ENCODE measurements at regions not wholly inside any gene's neighbourhood (a gene's known extent, or its start where the extent isn't known, plus 50 kb on each side); places are given as distances from the start of the nearest gene placed in this dataset.

GRCh38 chr5:18181575-18181974 lies 547.3 kb downstream of the TAF11L14 start:
- BruUV-seq (replicated peaks) = no TSS peak
- ATAC-seq (no peak), FAIRE-seq (no peak), DNase-seq (ENCODE audit: low spot score) (no peak)
- no peak overlapping the region for H3K9ac ChIP-seq (ENCODE audit: insufficient read depth, low read depth, low read length)
- no peak overlapping the region for H3K4me2 ChIP-seq (ENCODE audit: low read depth, low read length)
- no peak overlapping the region for H2AFZ ChIP-seq (ENCODE audit: low read length)
- ChIA-PET POLR2A (no interaction called here), CTCF (ENCODE audit: low intra/inter-chr PET ratio, low total read pairs) (no interaction called here)
- WGBS (ENCODE audit: low lambda C conversion rate) = 0% methylated on average over 1 of the region's 1 CpG
- H3K79me2 ChIP-seq (ENCODE audit: insufficient read depth, low read length) = no peaks in the 10 kb centered on the region
- no peaks in the 10 kb centered on the region for H4K20me1 ChIP-seq (ENCODE audit: insufficient read depth, low read length)
- peaks cover 79% of the 10 kb centered on the region for H3K9me3 ChIP-seq (ENCODE audit: low read length)
- intact Hi-C loops (cut with micrococcal nuclease; ENCODE audit: unreplicated experiment) = no loop called here
- H3K4me1 ChIP-seq (ENCODE audit: insufficient read depth, low read length) = no peaks in the 10 kb centered on the region
- no peaks in the 10 kb centered on the region for H3K27me3 ChIP-seq (ENCODE audit: control insufficient read depth in 1 of 2, insufficient read depth in 2 of 2, low read length in 2 of 2)
- in situ Hi-C loops (cut with HindIII; ENCODE audit: extremely low pct_ligation_motif_present, low pct_unique_long_range_greater_than_20kb) = no loop called here
- H3K4me3 ChIP-seq (replicated peaks in 1 of 3; ENCODE audit: insufficient read depth in 1 of 3, low read depth in 2 of 3, low read length in 3 of 3) = no peak overlapping the region
- H3K36me3 ChIP-seq (replicated peaks in 1 of 2; ENCODE audit: control insufficient read depth in 1 of 2, insufficient read depth in 2 of 2, low read length in 2 of 2) = no peaks in the 10 kb centered on the region
- no peak overlapping the region for H3K27ac ChIP-seq (ENCODE audit: extremely low read length, insufficient read depth, low read length)
- TF ChIP-seq IKZF5 (CRISPR knock-in tag; IDR thresholded peaks at IDR 0.05) = no peak
- TF ChIP-seq NCOA1 (CRISPR knock-in tag; IDR thresholded peaks at IDR 0.05) = no peak
- TF ChIP-seq, protein P1, sequence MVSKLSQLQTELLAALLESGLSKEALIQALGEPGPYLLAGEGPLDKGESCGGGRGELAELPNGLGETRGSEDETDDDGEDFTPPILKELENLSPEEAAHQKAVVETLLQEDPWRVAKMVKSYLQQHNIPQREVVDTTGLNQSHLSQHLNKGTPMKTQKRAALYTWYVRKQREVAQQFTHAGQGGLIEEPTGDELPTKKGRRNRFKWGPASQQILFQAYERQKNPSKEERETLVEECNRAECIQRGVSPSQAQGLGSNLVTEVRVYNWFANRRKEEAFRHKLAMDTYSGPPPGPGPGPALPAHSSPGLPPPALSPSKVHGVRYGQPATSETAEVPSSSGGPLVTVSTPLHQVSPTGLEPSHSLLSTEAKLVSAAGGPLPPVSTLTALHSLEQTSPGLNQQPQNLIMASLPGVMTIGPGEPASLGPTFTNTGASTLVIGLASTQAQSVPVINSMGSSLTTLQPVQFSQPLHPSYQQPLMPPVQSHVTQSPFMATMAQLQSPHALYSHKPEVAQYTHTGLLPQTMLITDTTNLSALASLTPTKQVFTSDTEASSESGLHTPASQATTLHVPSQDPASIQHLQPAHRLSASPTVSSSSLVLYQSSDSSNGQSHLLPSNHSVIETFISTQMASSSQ (IDR thresholded peaks at IDR 0.05; ENCODE audit: low read depth) = no peak
- TF ChIP-seq, protein P1 (CRISPR knock-in tag; IDR thresholded peaks at IDR 0.05; ENCODE audit: borderline replicate concordance) = no peak
- no peak for TF ChIP-seq ARHGAP35 (CRISPR knock-in tag; IDR thresholded peaks at IDR 0.05; ENCODE audit: borderline replicate concordance)
- TF ChIP-seq, protein P2, sequence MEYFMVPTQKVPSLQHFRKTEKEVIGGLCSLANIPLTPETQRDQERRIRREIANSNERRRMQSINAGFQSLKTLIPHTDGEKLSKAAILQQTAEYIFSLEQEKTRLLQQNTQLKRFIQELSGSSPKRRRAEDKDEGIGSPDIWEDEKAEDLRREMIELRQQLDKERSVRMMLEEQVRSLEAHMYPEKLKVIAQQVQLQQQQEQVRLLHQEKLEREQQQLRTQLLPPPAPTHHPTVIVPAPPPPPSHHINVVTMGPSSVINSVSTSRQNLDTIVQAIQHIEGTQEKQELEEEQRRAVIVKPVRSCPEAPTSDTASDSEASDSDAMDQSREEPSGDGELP (IDR thresholded peaks at IDR 0.05; ENCODE audit: borderline replicate concordance, low read depth) = no peak
- TF ChIP-seq DDIT3 (CRISPR knock-in tag; IDR thresholded peaks at IDR 0.05) = no peak
- no peak for TF ChIP-seq ZZZ3 (CRISPR knock-in tag; IDR thresholded peaks at IDR 0.05; ENCODE audit: borderline replicate concordance)
- no peak for TF ChIP-seq NFIB (CRISPR knock-in tag; IDR thresholded peaks at IDR 0.05; ENCODE audit: borderline replicate concordance)
- TF ChIP-seq THAP11 (CRISPR knock-in tag; IDR thresholded peaks at IDR 0.05) = no peak
- TF ChIP-seq ZNF232 (CRISPR knock-in tag; IDR thresholded peaks at IDR 0.05; ENCODE audit: borderline replicate concordance) = no peak
- TF ChIP-seq ZBTB21 (CRISPR knock-in tag; IDR thresholded peaks at IDR 0.05) = no peak
- no peak for TF ChIP-seq MAFK (conservative IDR thresholded peaks at IDR 0.05 in 1 of 2, IDR thresholded peaks at IDR 0.05 in 1 of 2; ENCODE audit: low read length in 2 of 2)
- no peak for TF ChIP-seq FLYWCH1 (CRISPR knock-in tag; IDR thresholded peaks at IDR 0.05)
- TF ChIP-seq, protein P3, sequence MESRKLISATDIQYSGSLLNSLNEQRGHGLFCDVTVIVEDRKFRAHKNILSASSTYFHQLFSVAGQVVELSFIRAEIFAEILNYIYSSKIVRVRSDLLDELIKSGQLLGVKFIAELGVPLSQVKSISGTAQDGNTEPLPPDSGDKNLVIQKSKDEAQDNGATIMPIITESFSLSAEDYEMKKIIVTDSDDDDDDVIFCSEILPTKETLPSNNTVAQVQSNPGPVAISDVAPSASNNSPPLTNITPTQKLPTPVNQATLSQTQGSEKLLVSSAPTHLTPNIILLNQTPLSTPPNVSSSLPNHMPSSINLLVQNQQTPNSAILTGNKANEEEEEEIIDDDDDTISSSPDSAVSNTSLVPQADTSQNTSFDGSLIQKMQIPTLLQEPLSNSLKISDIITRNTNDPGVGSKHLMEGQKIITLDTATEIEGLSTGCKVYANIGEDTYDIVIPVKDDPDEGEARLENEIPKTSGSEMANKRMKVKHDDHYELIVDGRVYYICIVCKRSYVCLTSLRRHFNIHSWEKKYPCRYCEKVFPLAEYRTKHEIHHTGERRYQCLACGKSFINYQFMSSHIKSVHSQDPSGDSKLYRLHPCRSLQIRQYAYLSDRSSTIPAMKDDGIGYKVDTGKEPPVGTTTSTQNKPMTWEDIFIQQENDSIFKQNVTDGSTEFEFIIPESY (CRISPR knock-in tag; IDR thresholded peaks at IDR 0.05) = no peak
- TF ChIP-seq MED1 (CRISPR knock-in tag; IDR thresholded peaks at IDR 0.05) = no peak
- no peak for TF ChIP-seq ZNF530 (CRISPR knock-in tag; IDR thresholded peaks at IDR 0.05; ENCODE audit: low read depth)
- TF ChIP-seq KDM5A (IDR thresholded peaks at IDR 0.05; ENCODE audit: borderline replicate concordance, low read length) = no peak
- no peak for TF ChIP-seq FOXO1 (CRISPR knock-in tag; IDR thresholded peaks at IDR 0.05)

All from HepG2 (cell line).